Chondrocyte (in vitro differentiated cells): ENCODE measurements at regions not wholly inside any gene's neighbourhood (a gene's known extent, or its start where the extent isn't known, plus 50 kb on each side); places are given as distances from the start of the nearest gene placed in this dataset.

Source experiments
- DNase-seq: peaks from one replicate; pipeline ENCODE4 v3.0.0; 2021; ENCODE audit warnings: mixed read lengths, low spot score
- H3K27ac Mint-ChIP-seq: one replicate; pipeline ENCODE4 v1.8.0; 2021; ENCODE audit warnings: mild to moderate bottlenecking, moderate library complexity, mixed read lengths; ENCODE audit not compliant: unreplicated experiment
- H3K27me3 Mint-ChIP-seq: 2 replicates; pipeline ENCODE4 v1.8.0; 2021; ENCODE audit warnings: low read depth, mixed read lengths
- H3K36me3 Mint-ChIP-seq: 2 replicates; pipeline ENCODE4 v1.8.0; 2021; ENCODE audit warnings: low read depth, mixed read lengths
- H3K4me1 Mint-ChIP-seq: 2 replicates; pipeline ENCODE4 v1.8.0; 2021; ENCODE audit warnings: low read depth, mild to moderate bottlenecking, mixed read lengths
- H3K4me3 Mint-ChIP-seq: one replicate; pipeline ENCODE4 v1.8.0; 2021; ENCODE audit warnings: mild to moderate bottlenecking, moderate library complexity, mixed read lengths; ENCODE audit not compliant: unreplicated experiment
- H3K9me3 Mint-ChIP-seq: 2 replicates; pipeline ENCODE4 v1.8.0; 2021; ENCODE audit warnings: low read depth, mixed read lengths
- TF ChIP-seq, protein P1 (sequence below): fragments of 200-600 bp; sonication (generic); IDR thresholded peaks from 2 replicates; pipeline ENCODE4 v1.5.0; 2021; ENCODE audit warnings: antibody characterized with exemption, mild to moderate bottlenecking, moderate library complexity

DNA sequence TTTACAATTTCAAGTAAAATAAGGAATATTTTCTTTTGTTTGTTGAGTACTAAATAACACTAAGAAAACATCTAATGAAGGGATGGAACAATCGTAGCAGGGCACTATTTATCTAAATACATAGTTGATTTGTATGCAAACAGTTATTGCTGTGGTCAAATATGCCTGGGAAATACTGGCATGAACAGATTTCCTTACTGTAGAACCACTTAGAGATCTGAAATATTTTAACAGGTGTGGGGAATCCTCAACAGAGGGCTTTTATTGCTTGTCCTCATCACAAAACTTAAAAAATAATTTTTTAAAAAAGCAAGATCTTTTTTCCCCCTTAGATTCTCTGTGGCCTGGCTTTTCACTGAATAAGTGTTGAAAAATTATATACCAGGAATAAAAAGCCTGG is 233.0 kb upstream of the FAM83B start:
- no peak for DNase-seq
- no peak overlapping the region for H3K4me3 Mint-ChIP-seq
- peaks cover 1% of the 10 kb centered on the region for H3K36me3 Mint-ChIP-seq
- no peak overlapping the region for H3K27ac Mint-ChIP-seq
- peaks cover 7% of the 10 kb centered on the region for H3K9me3 Mint-ChIP-seq
- peaks cover 31% of the 10 kb centered on the region for H3K4me1 Mint-ChIP-seq
- TF ChIP-seq, protein P1, sequence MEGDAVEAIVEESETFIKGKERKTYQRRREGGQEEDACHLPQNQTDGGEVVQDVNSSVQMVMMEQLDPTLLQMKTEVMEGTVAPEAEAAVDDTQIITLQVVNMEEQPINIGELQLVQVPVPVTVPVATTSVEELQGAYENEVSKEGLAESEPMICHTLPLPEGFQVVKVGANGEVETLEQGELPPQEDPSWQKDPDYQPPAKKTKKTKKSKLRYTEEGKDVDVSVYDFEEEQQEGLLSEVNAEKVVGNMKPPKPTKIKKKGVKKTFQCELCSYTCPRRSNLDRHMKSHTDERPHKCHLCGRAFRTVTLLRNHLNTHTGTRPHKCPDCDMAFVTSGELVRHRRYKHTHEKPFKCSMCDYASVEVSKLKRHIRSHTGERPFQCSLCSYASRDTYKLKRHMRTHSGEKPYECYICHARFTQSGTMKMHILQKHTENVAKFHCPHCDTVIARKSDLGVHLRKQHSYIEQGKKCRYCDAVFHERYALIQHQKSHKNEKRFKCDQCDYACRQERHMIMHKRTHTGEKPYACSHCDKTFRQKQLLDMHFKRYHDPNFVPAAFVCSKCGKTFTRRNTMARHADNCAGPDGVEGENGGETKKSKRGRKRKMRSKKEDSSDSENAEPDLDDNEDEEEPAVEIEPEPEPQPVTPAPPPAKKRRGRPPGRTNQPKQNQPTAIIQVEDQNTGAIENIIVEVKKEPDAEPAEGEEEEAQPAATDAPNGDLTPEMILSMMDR = no peak
- no peaks in the 10 kb centered on the region for H3K27me3 Mint-ChIP-seq

GRCh38 chr6:54614499-54615195 is 231.9 kb upstream of the FAM83B start:
- peaks cover 1% of the 10 kb centered on the region for H3K36me3 Mint-ChIP-seq
- TF ChIP-seq, protein P1 = no peak
- peaks cover 37% of the 10 kb centered on the region for H3K4me1 Mint-ChIP-seq
- DNase-seq = no peak
- no peaks in the 10 kb centered on the region for H3K27me3 Mint-ChIP-seq
- no peak overlapping the region for H3K4me3 Mint-ChIP-seq
- H3K27ac Mint-ChIP-seq = no peak overlapping the region
- H3K9me3 Mint-ChIP-seq = peaks cover 4% of the 10 kb centered on the region

- Mint-ChIP-seq H3K27me3 (no peaks in the 10 kb centered on the region), H3K27ac (peak overlapping the region; percentile 45), H3K4me1 (peaks cover 29% of the 10 kb centered on the region), H3K36me3 (peaks cover 1% of the 10 kb centered on the region), H3K4me3 (no peak overlapping the region), H3K9me3 (peaks cover 7% of the 10 kb centered on the region)
- TF ChIP-seq, protein P1 = peak; percentile 47
- DNase-seq = no peak
These were observed 228.8 kb upstream of the FAM83B start for GRCh38 chr6:54617730-54618129.

DNA sequence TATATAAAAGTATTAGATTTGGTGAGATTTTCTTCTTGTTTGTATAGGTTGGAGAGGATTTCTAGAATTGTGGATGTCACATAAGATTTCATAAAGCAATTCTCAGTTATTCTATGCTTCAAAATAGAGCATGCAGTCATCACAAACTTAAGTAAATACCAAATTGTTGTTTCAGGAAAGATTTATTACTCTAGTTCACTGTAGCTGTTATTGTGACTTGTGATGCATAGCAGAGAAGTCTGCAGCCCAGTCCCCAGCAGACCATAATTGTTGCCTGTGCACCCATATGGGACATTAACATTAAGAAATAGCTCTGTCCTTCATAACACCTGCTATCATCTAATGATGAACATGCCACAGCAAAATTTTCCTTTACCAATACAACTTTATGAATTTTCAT is 228.0 kb upstream of the FAM83B start:
- Mint-ChIP-seq H3K27me3 (no peaks in the 10 kb centered on the region), H3K36me3 (peaks cover 1% of the 10 kb centered on the region), H3K9me3 (peaks cover 7% of the 10 kb centered on the region), H3K27ac (peak overlapping the region; percentile 33), H3K4me3 (no peak overlapping the region), H3K4me1 (peaks cover 29% of the 10 kb centered on the region)
- TF ChIP-seq, protein P1 = no peak
- DNase-seq = no peak

GRCh38 chr6:54619102-54619501 is 227.5 kb upstream of the FAM83B start:
- peaks cover 7% of the 10 kb centered on the region for H3K9me3 Mint-ChIP-seq
- H3K36me3 Mint-ChIP-seq = peaks cover 1% of the 10 kb centered on the region
- no peak overlapping the region for H3K27ac Mint-ChIP-seq
- H3K27me3 Mint-ChIP-seq = no peaks in the 10 kb centered on the region
- no peak for DNase-seq
- TF ChIP-seq, protein P1 = no peak
- H3K4me1 Mint-ChIP-seq = peaks cover 29% of the 10 kb centered on the region
- H3K4me3 Mint-ChIP-seq = no peak overlapping the region
